HG03575 (cell line): ENCODE measurements at regions not wholly inside any gene's neighbourhood (a gene's known extent, or its start where the extent isn't known, plus 50 kb on each side); places are given as distances from the start of the nearest gene placed in this dataset.
"Not testable (repeated sequence)": the region's sequence is repeated elsewhere in the genome, so short reads cannot be mapped to it uniquely, and the experiment has no call there.

Experiments
- ATAC-seq: cut with Tn5 transposase; IDR thresholded peaks from one replicate; pipeline ENCODE4 v1.9.1; 2021; ENCODE audit not compliant: unreplicated experiment, insufficient number of reproducible peaks, low FRiP score; ENCODE audit errors: extremely low read depth

- ATAC-seq: no peak
These were observed 259.4 kb upstream of the CCNG1 start for GRCh38 chr5:163177971-163178370.

GRCh38 chr5:163185315-163185714 lies 252.1 kb upstream of the CCNG1 start:
- no peak for ATAC-seq

- no peak for ATAC-seq
These were observed 248.3 kb upstream of the CCNG1 start for GRCh38 chr5:163189023-163189553.

GRCh38 chr5:163190283-163190682 lies 247.1 kb upstream of the CCNG1 start:
- peak; percentile 66 for ATAC-seq

- no peak for ATAC-seq
These were observed 246.6 kb upstream of the CCNG1 start for GRCh38 chr5:163190784-163191183.

- ATAC-seq: no peak
These were observed 243.5 kb upstream of the CCNG1 start for GRCh38 chr5:163193886-163194285.

- no peak for ATAC-seq
These were observed 231.8 kb upstream of the CCNG1 start for GRCh38 chr5:163205645-163206044.

- no peak for ATAC-seq
These were observed 215.8 kb upstream of the CCNG1 start for GRCh38 chr5:163221581-163221980.

GRCh38 chr5:163222982-163223381 lies 214.4 kb upstream of the CCNG1 start:
- no peak for ATAC-seq

- no peak for ATAC-seq
These were observed 192.9 kb upstream of the CCNG1 start for GRCh38 chr5:163244445-163244987.

GRCh38 chr5:163245584-163245983 lies 191.8 kb upstream of the CCNG1 start:
- no peak for ATAC-seq

- ATAC-seq: no peak
These were observed 189.1 kb upstream of the CCNG1 start for GRCh38 chr5:163248333-163248732.

- ATAC-seq: no peak
These were observed 188.5 kb upstream of the CCNG1 start for GRCh38 chr5:163248871-163249270.

GRCh38 chr5:163252950-163253349 lies 184.4 kb upstream of the CCNG1 start:
- ATAC-seq: no peak

GRCh38 chr5:163259495-163259894 lies 177.9 kb upstream of the CCNG1 start:
- ATAC-seq: no peak

GRCh38 chr5:163260471-163260870 lies 176.9 kb upstream of the CCNG1 start:
- ATAC-seq: no peak

GRCh38 chr5:163260961-163261360 lies 176.4 kb upstream of the CCNG1 start:
- no peak for ATAC-seq

GRCh38 chr5:163261647-163262269 lies 175.6 kb upstream of the CCNG1 start:
- ATAC-seq: no peak

GRCh38 chr5:163266249-163266648 lies 171.1 kb upstream of the CCNG1 start:
- not testable (repeated sequence) for ATAC-seq

GRCh38 chr5:163269624-163270023 lies 167.8 kb upstream of the CCNG1 start:
- no peak for ATAC-seq

GRCh38 chr5:163276466-163276865 lies 160.9 kb upstream of the CCNG1 start:
- ATAC-seq: no peak
